Fibroblast of lung (primary cell): ENCODE measurements at regions not wholly inside any gene's neighbourhood (a gene's known extent, or its start where the extent isn't known, plus 50 kb on each side); places are given as distances from the start of the nearest gene placed in this dataset.

Experiments
- EZH2 ChIP-seq: IDR thresholded peaks from 2 replicates; pipeline ENCODE4 v1.5.1; 2012; ENCODE audit warnings: low read length, control low read depth, mild to moderate bottlenecking; ENCODE audit errors: missing control alignments
- TF ChIP-seq, protein P1 (sequence below), 2 donors: IDR thresholded peaks in 1 of 2; conservative IDR thresholded peaks in 1 of 2; 1 replicate in 1 of 2; 2 replicates in 1 of 2; pipeline ENCODE4 v1.5.1; 2011 to 2012; ENCODE audit warnings: low read length in 2 of 2, control low read depth in 1 of 2, inconsistent platforms in 1 of 2, low read depth in 1 of 2, mild to moderate bottlenecking in 1 of 2

DNA sequence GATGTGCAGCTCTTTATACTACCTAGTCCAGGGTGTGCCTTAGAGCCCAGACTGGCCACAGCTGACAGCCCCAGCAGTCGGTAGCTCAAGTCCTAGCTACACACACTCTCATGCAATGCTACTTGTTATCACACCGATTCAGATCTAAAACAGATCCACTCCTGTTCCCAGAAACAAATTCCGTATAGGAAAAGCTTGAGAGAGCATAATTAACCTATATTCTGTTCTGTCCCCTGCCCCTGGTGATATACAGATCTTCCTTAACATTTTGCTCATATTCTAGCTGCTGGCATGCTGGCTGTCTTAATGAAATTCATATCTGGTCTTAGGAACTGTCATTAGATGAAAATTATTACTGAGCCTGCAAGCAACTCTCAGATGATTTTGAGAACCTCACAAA lies 204.3 kb downstream of the SOX2 start:
- TF ChIP-seq EZH2, result no peak
- TF ChIP-seq, protein P1, sequence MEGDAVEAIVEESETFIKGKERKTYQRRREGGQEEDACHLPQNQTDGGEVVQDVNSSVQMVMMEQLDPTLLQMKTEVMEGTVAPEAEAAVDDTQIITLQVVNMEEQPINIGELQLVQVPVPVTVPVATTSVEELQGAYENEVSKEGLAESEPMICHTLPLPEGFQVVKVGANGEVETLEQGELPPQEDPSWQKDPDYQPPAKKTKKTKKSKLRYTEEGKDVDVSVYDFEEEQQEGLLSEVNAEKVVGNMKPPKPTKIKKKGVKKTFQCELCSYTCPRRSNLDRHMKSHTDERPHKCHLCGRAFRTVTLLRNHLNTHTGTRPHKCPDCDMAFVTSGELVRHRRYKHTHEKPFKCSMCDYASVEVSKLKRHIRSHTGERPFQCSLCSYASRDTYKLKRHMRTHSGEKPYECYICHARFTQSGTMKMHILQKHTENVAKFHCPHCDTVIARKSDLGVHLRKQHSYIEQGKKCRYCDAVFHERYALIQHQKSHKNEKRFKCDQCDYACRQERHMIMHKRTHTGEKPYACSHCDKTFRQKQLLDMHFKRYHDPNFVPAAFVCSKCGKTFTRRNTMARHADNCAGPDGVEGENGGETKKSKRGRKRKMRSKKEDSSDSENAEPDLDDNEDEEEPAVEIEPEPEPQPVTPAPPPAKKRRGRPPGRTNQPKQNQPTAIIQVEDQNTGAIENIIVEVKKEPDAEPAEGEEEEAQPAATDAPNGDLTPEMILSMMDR (conservative IDR thresholded peaks at IDR 0.05 in 1 of 2, IDR thresholded peaks at IDR 0.05 in 1 of 2; ENCODE audit: low read depth in 1 of 2, low read length in 2 of 2), result no peak
